GM18873 (cell line): ENCODE measurements at regions not wholly inside any gene's neighbourhood (a gene's known extent, or its start where the extent isn't known, plus 50 kb on each side); places are given as distances from the start of the nearest gene placed in this dataset.

Experiments used
- ATAC-seq: cut with Tn5 transposase; IDR thresholded peaks from one replicate; pipeline ENCODE4 v1.9.1; 2021; ENCODE audit warnings: mild to moderate bottlenecking, moderate library complexity, moderate number of reproducible peaks; ENCODE audit not compliant: unreplicated experiment, low FRiP score

- no peak for ATAC-seq
Observed at GRCh38 chr2:241942416-241943208, 73.1 kb downstream of the RTP5 start.

- ATAC-seq: no peak
Observed at GRCh38 chr2:241943209-241943850, 73.8 kb downstream of the RTP5 start.

DNA sequence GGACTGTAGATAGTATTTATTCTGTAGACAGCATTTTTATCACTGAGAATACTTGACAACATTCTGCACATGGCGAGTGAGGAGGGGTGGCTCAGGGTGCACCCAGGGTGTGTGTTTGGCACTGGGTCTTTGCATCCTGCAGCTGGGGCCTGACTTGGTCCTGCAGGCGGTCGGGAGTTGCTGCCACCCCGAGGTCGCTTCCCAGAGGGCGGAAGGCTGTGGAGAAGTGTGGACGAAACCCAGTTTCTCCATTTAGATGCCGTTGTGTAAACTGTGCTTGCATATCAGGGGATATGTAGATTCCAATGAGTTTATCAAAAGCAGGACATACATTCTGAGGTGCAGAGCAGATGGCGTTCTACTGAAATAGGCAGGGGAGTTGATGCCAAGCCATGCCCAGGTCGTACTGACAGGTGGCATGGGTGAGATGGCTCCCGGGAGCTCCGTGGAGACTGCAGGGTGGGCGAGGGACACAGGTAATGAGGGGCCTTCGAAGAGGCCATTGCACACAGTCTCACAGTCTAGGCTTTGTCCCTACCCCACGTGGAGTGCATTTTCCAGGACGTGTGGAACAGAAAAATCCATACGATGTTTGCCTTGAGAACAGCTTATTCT lies 74.5 kb downstream of the RTP5 start:
- no peak for ATAC-seq

GRCh38 chr2:241944821-241945220 lies 75.3 kb downstream of the RTP5 start:
- no peak for ATAC-seq

DNA sequence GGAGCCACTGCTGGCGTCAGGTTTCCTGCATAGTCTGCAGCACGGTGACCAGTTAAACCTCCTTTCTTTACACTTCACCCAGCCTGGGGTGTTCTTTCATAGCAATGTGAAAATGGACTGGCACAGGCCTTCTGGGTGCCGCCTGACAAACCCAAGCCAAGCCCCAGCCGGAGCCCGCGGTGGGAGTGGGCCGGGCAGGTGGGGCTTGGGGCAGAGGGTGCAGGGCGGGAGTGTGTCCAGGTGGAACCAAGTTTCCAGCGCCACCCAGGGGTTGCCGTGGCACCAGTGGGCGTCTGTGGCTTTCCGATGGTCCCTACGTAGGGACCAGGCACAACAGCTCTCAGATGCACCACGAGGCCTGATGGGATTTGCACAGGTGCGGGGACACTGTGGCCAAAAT lies 75.8 kb downstream of the RTP5 start:
- no peak for ATAC-seq

- ATAC-seq: no peak
Observed at GRCh38 chr2:241945803-241946202, 76.3 kb downstream of the RTP5 start.

- ATAC-seq: no peak
Observed at GRCh38 chr2:241946306-241947003, 76.9 kb downstream of the RTP5 start.

- ATAC-seq: no peak
Observed at GRCh38 chr2:241947004-241947350, 77.4 kb downstream of the RTP5 start.

GRCh38 chr2:241947401-241947800 lies 77.9 kb downstream of the RTP5 start:
- ATAC-seq: no peak

DNA sequence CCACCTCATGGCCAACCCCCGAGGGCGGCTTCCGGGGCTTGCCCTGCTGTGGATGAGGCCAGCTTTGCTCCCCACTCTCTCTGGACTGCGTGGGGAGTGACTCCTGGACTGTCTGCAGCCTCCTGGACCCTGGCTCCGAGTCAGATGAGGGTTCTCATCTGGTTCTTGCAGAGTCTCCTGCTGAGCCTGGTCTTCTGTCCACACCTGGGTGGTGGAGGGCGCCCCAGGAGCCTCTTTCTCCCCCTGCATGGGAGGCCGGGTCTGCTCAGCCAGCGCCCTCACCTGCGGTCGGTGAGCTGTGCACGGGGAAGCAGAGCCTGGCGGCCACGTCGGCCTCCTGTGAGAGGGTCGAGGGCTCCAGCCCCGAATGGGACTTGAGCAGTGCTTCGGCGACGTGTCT lies 78.3 kb downstream of the RTP5 start:
- no peak for ATAC-seq

DNA sequence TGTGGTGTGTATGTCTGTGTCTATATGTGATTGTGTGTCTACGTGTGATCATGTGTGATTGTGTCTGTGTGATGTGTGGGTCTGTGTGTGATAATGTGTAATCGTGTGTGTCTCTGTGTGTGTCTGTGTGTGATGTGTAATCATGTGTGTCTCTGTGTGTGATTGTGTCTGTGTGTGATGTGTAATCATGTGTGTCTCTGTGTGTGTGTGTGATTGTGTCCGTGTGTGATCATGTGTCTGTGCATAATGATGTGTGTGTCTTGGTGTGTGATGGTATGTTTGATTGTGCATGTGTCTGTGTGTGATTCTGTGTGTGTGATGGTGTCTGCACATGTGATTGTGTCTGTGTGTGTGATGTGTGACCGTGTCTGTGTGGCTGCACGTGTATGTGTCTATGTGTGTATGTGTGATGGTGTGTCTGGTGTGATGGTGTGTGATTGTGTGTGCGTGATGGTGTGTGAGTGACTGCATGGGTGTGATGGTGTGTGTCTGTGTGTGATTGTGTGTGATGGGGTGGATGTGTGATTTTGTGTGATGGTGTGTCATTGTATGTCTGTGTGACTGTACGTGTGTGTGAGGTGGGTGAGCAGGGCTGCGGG lies 78.9 kb downstream of the RTP5 start:
- ATAC-seq: no peak

- ATAC-seq: no peak
Observed at GRCh38 chr2:241948901-241949735, 79.6 kb downstream of the RTP5 start.

DNA sequence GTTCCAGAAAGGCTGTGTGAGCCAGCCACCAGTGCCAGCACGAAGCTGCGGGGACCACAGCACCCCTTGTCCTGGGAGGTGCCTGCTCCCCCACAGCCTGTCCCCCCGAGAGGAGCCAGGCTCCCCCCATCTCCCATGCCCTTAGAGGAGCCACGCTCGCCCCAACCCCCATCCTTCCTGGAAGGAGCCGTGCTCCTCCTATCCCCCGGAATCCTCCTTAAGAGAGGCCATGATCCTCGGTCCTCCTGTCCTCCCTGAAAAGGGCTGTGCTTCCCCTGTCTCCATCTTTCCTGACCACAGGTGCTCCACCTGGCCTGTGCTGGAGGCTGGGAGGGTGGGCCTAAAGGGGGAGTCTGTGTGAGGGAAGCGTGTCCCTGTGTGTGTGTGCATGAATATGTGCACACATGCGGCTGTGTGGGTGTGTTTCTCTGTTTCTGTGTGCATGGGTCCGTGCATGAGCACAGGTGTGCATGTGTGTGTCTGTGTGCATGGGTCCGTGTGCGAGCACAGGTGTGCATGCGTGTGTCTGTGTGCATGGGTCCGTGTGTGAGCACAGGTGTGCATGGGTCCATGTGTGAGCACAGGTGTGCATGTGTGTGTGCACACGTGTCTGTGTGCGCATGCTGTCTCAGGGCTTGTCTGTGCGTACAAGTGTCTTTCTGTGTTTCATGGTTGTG lies 80.3 kb downstream of the RTP5 start:
- ATAC-seq: no peak

GRCh38 chr2:241950413-241951315 lies 81.1 kb downstream of the RTP5 start:
- no peak for ATAC-seq

GRCh38 chr2:241951316-241951700 lies 81.8 kb downstream of the RTP5 start:
- no peak for ATAC-seq

- no peak for ATAC-seq
Observed at GRCh38 chr2:241951920-241952319, 82.4 kb downstream of the RTP5 start.

GRCh38 chr2:241952816-241953215 lies 83.3 kb downstream of the RTP5 start:
- no peak for ATAC-seq

- no peak for ATAC-seq
Observed at GRCh38 chr2:241953324-241953928, 83.9 kb downstream of the RTP5 start.
